Osteocyte (in vitro differentiated cells): ENCODE measurements at regions not wholly inside any gene's neighbourhood (a gene's known extent, or its start where the extent isn't known, plus 50 kb on each side); places are given as distances from the start of the nearest gene placed in this dataset.

Source experiments
- DNase-seq: peaks from one replicate; pipeline ENCODE4 v3.0.0; 2021; ENCODE audit warnings: mixed read lengths; ENCODE audit not compliant: unreplicated experiment; ENCODE audit errors: extremely low spot score
- H3K27ac Mint-ChIP-seq: one replicate; pipeline ENCODE4 v1.8.0; 2021; ENCODE audit warnings: mild to moderate bottlenecking, mixed read lengths; ENCODE audit not compliant: unreplicated experiment
- H3K27me3 Mint-ChIP-seq: one replicate; pipeline ENCODE4 v1.8.0; 2021; ENCODE audit warnings: mixed read lengths; ENCODE audit not compliant: unreplicated experiment
- H3K36me3 Mint-ChIP-seq: one replicate; pipeline ENCODE4 v1.8.0; 2021; ENCODE audit warnings: mixed read lengths; ENCODE audit not compliant: unreplicated experiment
- H3K4me1 Mint-ChIP-seq: one replicate; pipeline ENCODE4 v1.8.0; 2021; ENCODE audit warnings: mixed read lengths; ENCODE audit not compliant: unreplicated experiment
- H3K4me3 Mint-ChIP-seq: one replicate; pipeline ENCODE4 v1.8.0; 2021; ENCODE audit warnings: mild to moderate bottlenecking, moderate library complexity, mixed read lengths; ENCODE audit not compliant: unreplicated experiment
- H3K9me3 Mint-ChIP-seq: one replicate; pipeline ENCODE4 v1.8.0; 2021; ENCODE audit warnings: mixed read lengths; ENCODE audit not compliant: unreplicated experiment
- TF ChIP-seq, protein P1 (sequence below): fragments of 200-600 bp; sonication (generic); IDR thresholded peaks from 2 replicates; pipeline ENCODE4 v1.5.0; 2021; ENCODE audit warnings: antibody characterized with exemption, mild to moderate bottlenecking, moderate library complexity

DNA sequence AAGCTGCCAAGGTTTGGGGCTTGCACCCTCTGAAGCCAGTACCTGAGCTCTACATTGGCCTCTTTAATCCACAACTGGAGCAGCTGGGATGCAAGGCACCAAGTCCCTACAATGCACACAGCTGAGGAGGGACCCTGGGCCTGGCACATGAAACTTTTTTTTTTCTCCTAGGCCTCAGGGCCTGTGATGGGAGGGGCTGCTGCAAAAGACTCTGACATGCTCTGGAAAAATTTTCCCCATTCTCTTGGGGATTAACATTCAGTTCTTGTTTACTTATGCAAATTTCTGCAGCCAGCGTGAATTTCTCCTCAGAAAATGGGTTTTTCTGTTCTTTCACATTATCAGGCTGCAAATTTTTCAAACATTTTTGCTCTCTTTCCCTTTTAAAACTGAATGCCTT is 1072.2 kb downstream of the BRINP3 start:
- H3K36me3 Mint-ChIP-seq, result peaks cover 2% of the 10 kb centered on the region
- DNase-seq, result no peak
- H3K27ac Mint-ChIP-seq, result no peak overlapping the region
- H3K4me3 Mint-ChIP-seq, result no peak overlapping the region
- H3K27me3 Mint-ChIP-seq, result no peaks in the 10 kb centered on the region
- H3K9me3 Mint-ChIP-seq, result peaks cover 10% of the 10 kb centered on the region
- TF ChIP-seq, protein P1, sequence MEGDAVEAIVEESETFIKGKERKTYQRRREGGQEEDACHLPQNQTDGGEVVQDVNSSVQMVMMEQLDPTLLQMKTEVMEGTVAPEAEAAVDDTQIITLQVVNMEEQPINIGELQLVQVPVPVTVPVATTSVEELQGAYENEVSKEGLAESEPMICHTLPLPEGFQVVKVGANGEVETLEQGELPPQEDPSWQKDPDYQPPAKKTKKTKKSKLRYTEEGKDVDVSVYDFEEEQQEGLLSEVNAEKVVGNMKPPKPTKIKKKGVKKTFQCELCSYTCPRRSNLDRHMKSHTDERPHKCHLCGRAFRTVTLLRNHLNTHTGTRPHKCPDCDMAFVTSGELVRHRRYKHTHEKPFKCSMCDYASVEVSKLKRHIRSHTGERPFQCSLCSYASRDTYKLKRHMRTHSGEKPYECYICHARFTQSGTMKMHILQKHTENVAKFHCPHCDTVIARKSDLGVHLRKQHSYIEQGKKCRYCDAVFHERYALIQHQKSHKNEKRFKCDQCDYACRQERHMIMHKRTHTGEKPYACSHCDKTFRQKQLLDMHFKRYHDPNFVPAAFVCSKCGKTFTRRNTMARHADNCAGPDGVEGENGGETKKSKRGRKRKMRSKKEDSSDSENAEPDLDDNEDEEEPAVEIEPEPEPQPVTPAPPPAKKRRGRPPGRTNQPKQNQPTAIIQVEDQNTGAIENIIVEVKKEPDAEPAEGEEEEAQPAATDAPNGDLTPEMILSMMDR, result no peak
- peaks cover 13% of the 10 kb centered on the region for H3K4me1 Mint-ChIP-seq

DNA sequence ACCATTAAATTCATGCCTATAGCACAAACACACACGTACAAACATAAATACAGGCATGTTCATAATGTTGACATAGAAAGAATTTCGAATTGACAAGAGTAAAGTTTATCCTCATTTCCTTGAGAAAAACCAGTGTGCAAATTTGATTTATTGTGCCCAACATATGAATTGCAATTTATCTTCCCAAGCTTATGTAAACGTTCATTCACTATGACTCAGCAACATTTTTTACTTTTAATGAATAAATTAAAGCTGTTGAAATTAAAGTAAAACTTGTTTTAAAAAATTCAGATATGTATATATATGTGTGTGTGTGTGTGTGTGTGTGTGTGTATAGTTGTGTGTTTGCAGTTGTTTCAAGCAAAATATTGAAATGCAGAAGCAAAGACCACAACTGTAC is 1067.9 kb downstream of the BRINP3 start:
- no peaks in the 10 kb centered on the region for H3K36me3 Mint-ChIP-seq
- no peak overlapping the region for H3K4me3 Mint-ChIP-seq
- H3K4me1 Mint-ChIP-seq, result peaks cover 13% of the 10 kb centered on the region
- no peaks in the 10 kb centered on the region for H3K27me3 Mint-ChIP-seq
- no peak overlapping the region for H3K27ac Mint-ChIP-seq
- TF ChIP-seq, protein P1, result no peak
- peaks cover 8% of the 10 kb centered on the region for H3K9me3 Mint-ChIP-seq
- DNase-seq, result no peak

DNA sequence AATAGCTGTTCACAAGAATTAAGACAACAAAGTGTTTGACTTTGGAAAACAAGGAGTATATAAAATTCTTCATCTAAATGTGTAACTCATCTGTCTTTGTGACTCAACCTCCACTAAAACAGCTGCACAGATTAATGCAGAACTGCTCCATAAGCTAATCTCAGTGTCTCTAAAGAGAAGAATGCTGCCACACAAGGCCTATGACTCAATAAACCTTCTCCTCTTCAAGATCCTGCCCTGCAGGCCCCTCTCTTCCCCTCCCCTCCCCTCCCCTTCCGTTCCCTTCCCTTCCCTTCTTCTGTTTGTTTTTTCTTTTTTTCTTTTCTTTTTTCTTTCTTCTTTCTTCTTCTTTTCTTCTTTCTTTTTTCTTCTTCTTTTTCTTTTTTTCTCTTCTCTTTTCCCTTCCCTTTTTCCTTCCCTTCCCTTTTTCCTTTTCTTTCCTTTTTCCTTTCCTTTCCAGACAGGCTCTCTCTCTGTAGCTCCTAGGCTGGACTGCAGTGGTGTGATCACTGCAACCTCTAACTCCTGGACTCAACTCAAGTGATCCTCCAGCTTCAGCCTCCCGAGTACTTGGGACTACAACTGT is 1052.8 kb downstream of the BRINP3 start:
- Mint-ChIP-seq H3K4me1 (no peaks in the 10 kb centered on the region), H3K27me3 (no peaks in the 10 kb centered on the region), H3K4me3 (no peak overlapping the region), H3K36me3 (no peaks in the 10 kb centered on the region), H3K27ac (no peak overlapping the region), H3K9me3 (no peaks in the 10 kb centered on the region)
- TF ChIP-seq, protein P1, result no peak
- no peak for DNase-seq

DNA sequence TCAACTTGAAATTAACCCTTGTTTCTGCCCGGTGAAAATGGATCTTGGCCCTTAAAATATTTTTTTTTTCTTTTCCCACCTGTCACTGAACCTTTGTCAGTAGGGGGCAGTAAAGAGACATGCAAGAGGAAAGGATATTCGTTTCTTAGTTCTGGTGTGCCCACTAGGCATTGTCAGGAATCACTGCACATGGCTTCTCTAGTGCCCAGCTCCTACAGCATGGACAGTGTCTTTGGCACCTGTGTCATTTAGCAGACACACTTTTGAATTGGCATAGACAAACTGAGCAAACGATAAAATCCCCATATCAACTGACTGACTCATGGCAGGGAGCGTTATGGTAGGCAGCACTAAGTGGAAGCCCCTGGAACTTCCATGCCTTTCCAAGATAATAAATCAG is 1048.1 kb downstream of the BRINP3 start:
- H3K27me3 Mint-ChIP-seq, result no peaks in the 10 kb centered on the region
- no peak overlapping the region for H3K4me3 Mint-ChIP-seq
- DNase-seq, result no peak
- H3K9me3 Mint-ChIP-seq, result no peaks in the 10 kb centered on the region
- TF ChIP-seq, protein P1, result peak; percentile 48
- H3K27ac Mint-ChIP-seq, result no peak overlapping the region
- H3K36me3 Mint-ChIP-seq, result no peaks in the 10 kb centered on the region
- peaks cover 8% of the 10 kb centered on the region for H3K4me1 Mint-ChIP-seq

DNA sequence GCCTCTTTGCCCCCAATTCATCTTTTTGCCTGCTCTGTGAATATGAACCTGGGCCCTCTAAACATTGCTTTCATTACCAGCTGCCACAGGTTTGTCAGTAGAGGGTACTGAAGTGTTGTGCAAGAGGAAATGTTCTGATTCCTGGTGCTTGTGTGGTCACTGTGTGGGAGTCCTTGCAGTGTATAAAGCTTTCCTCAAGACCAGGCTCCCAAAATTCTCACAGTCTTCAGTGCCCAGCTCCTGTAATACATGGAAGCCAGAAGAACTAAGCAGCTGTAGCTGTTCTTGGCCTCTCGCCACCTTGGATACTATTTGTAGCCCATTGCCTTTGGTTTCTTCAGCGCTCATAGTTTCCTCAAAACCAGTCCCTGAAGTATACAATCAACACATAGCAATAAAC is 1046.2 kb downstream of the BRINP3 start:
- H3K4me3 Mint-ChIP-seq, result no peak overlapping the region
- no peaks in the 10 kb centered on the region for H3K9me3 Mint-ChIP-seq
- TF ChIP-seq, protein P1, result no peak
- H3K27me3 Mint-ChIP-seq, result no peaks in the 10 kb centered on the region
- DNase-seq, result no peak
- H3K4me1 Mint-ChIP-seq, result peaks cover 8% of the 10 kb centered on the region
- no peaks in the 10 kb centered on the region for H3K36me3 Mint-ChIP-seq
- H3K27ac Mint-ChIP-seq, result no peak overlapping the region
